H1 (cell line): ENCODE measurements at regions not wholly inside any gene's neighbourhood (a gene's known extent, or its start where the extent isn't known, plus 50 kb on each side); places are given as distances from the start of the nearest gene placed in this dataset.

ENCODE experiments used
- CTCF ChIA-PET: fragments of 300-600 bp; sonication (Branson Sonifier 250); formaldehyde crosslinking; loops from one replicate; lab custom pipeline; 2021; ENCODE audit not compliant: partially characterized antibody; lab: Charles Lee
- POLR2A ChIA-PET: fragments of 300-600 bp; sonication (Branson Sonifier 250); formaldehyde crosslinking; loops from one replicate; lab custom pipeline; 2021; ENCODE audit warnings: inconsistent platforms; ENCODE audit not compliant: partially characterized antibody; lab: Charles Lee
- DNase-seq, 2 experiments: peaks; one replicate each; pipeline versions ENCODE4 v3.0.0 to v3.0.0-alpha.2; 2010 to 2022; ENCODE audit warnings: low spot score in 2 of 2, low read depth in 1 of 2, mixed read lengths in 1 of 2
- FAIRE-seq: peaks from 2 replicates; lab custom pipeline; 2011; peaks lifted over from hg19 to GRCh38; lab: Jason Lieb, UNC
- H2AFZ ChIP-seq: 2 replicates; pipeline ENCODE4 v1.8.1; 2012; ENCODE audit warnings: low read length, inconsistent platforms
- H2AK5ac ChIP-seq: 2 replicates; pipeline ENCODE4 v1.6.1; 2013; ENCODE audit warnings: low read depth, low read length
- H2BK120ac ChIP-seq: replicated peaks from 2 replicates; pipeline ENCODE3; 2013; ENCODE audit warnings: low read depth, low read length, inconsistent platforms
- H2BK12ac ChIP-seq: 2 replicates; pipeline ENCODE4 v1.6.1; 2013; ENCODE audit warnings: low read depth, low read length
- H2BK15ac ChIP-seq: 2 replicates; pipeline ENCODE4 v1.6.1; 2013; ENCODE audit warnings: low read length
- H2BK20ac ChIP-seq: 2 replicates; pipeline ENCODE4 v1.6.1; 2013; ENCODE audit warnings: low read length
- H2BK5ac ChIP-seq: 2 replicates; pipeline ENCODE4 v1.6.1; 2013; ENCODE audit warnings: low read depth, low read length
- H3K14ac ChIP-seq: 2 replicates; pipeline ENCODE4 v1.6.1; 2013; ENCODE audit warnings: inconsistent platforms; ENCODE audit not compliant: insufficient read length
- H3K18ac ChIP-seq: 2 replicates; pipeline ENCODE4 v1.6.1; 2013; ENCODE audit warnings: low read length; ENCODE audit errors: extremely low read depth
- H3K23ac ChIP-seq: 2 replicates; pipeline ENCODE4 v1.6.1; 2013; ENCODE audit warnings: inconsistent platforms; ENCODE audit not compliant: insufficient read length
- H3K23me2 ChIP-seq: 2 replicates; pipeline ENCODE4 v1.6.1; 2013; ENCODE audit warnings: low read depth, low read length
- H3K27ac ChIP-seq: 2 replicates; pipeline ENCODE4 v1.6.1; 2011; ENCODE audit warnings: low read depth, low read length, inconsistent platforms
- H3K27me3 ChIP-seq, 4 experiments: replicated peaks in 1 of 4; 1 replicate in 1 of 4; 2 replicates in 3 of 4; pipeline versions ENCODE4 v1.6.1 to v1.8.1; 2011 to 2013; ENCODE audit warnings: low read length in 3 of 4, mild to moderate bottlenecking in 3 of 4, inconsistent platforms in 2 of 4, mixed read lengths in 2 of 4, moderate library complexity in 1 of 4; ENCODE audit not compliant: control insufficient read depth in 3 of 4, insufficient read depth in 3 of 4; ENCODE audit errors: extremely low read depth in 1 of 4
- H3K36me3 ChIP-seq, 4 experiments: 2 replicates each; pipeline versions ENCODE4 v1.6.1 to v1.8.1; 2011 to 2013; ENCODE audit warnings: mild to moderate bottlenecking in 4 of 4, low read length in 3 of 4, moderate library complexity in 2 of 4, control low read depth in 1 of 4, inconsistent platforms in 1 of 4; ENCODE audit not compliant: insufficient read depth in 4 of 4, control insufficient read depth in 2 of 4
- H3K4ac ChIP-seq: replicated peaks from 2 replicates; pipeline ENCODE3; 2013; ENCODE audit warnings: low read length, low read depth, mixed read lengths, inconsistent platforms; ENCODE audit not compliant: insufficient read length
- H3K4me1 ChIP-seq, 4 experiments: replicated peaks in 1 of 4; 1 replicate in 1 of 4; 2 replicates in 3 of 4; pipeline versions ENCODE4 v1.6.1 to v1.8.1; 2011 to 2013; ENCODE audit warnings: low read length in 3 of 4, inconsistent platforms in 2 of 4, mixed read lengths in 1 of 4; ENCODE audit not compliant: insufficient read depth in 4 of 4, control insufficient read depth in 3 of 4
- H3K4me2 ChIP-seq, 2 experiments: 2 replicates each; pipeline versions ENCODE4 v1.6.1 to v1.8.1; 2011 to 2013; ENCODE audit warnings: low read depth in 2 of 2, low read length in 2 of 2, control low read depth in 1 of 2, inconsistent platforms in 1 of 2, mild to moderate bottlenecking in 1 of 2; ENCODE audit not compliant: insufficient read depth in 1 of 2
- H3K4me3 ChIP-seq, 4 experiments: fragments of 200-600, 300-600 bp in 1 of 4; sonication (generic), shearing (Covaris generic), sonication (Bioruptor Twin) in 1 of 4; 2 replicates each; pipeline versions ENCODE4 v1.5.1 to v1.8.1; 2011 to 2016; ENCODE audit warnings: low read length in 4 of 4, low read depth in 3 of 4, control low read depth in 2 of 4, inconsistent platforms in 2 of 4, mild to moderate bottlenecking in 2 of 4, mixed read lengths in 1 of 4, moderate library complexity in 1 of 4; ENCODE audit not compliant: insufficient read depth in 2 of 4; ENCODE audit errors: extremely low read depth in 1 of 4
- H3K56ac ChIP-seq: replicated peaks from 2 replicates; pipeline ENCODE3; 2013; ENCODE audit warnings: low read depth, mild to moderate bottlenecking, mixed read lengths, low read length, inconsistent platforms; ENCODE audit not compliant: insufficient read length
- H3K79me1 ChIP-seq: 2 replicates; pipeline ENCODE4 v1.6.1; 2013; ENCODE audit warnings: low read depth, low read length, control low read depth
- H3K79me2 ChIP-seq, 2 experiments: 2 replicates each; pipeline versions ENCODE4 v1.6.1 to v1.8.1; 2012 to 2013; ENCODE audit warnings: low read length in 2 of 2, mild to moderate bottlenecking in 2 of 2, inconsistent platforms in 1 of 2; ENCODE audit not compliant: insufficient read depth in 2 of 2, control insufficient read depth in 1 of 2
- H3K9ac ChIP-seq, 4 experiments: replicated peaks in 1 of 4; 1 replicate in 1 of 4; 2 replicates in 3 of 4; pipeline versions ENCODE4 v1.6.1 to v1.8.1; 2011 to 2013; ENCODE audit warnings: low read depth in 3 of 4, low read length in 3 of 4, control low read depth in 2 of 4, mild to moderate bottlenecking in 2 of 4, moderate library complexity in 2 of 4, inconsistent platforms in 1 of 4; ENCODE audit errors: extremely low read depth in 1 of 4
- H3K9me3 ChIP-seq, 2 experiments: 2 replicates each; pipeline versions ENCODE4 v1.6.1 to v1.8.1; 2012 to 2013; ENCODE audit warnings: mild to moderate bottlenecking in 2 of 2, moderate library complexity in 2 of 2, control low read depth in 1 of 2, inconsistent platforms in 1 of 2, low read depth in 1 of 2, low read length in 1 of 2, mixed read lengths in 1 of 2; ENCODE audit not compliant: insufficient read depth in 2 of 2
- H4K20me1 ChIP-seq, 2 experiments: replicated peaks in 1 of 2; 2 replicates each; pipeline versions ENCODE3 to v1.8.1; 2011 to 2013; ENCODE audit warnings: inconsistent platforms in 2 of 2, low read length in 2 of 2, mild to moderate bottlenecking in 1 of 2; ENCODE audit not compliant: insufficient read depth in 2 of 2, control insufficient read depth in 1 of 2
- H4K5ac ChIP-seq: 2 replicates; pipeline ENCODE4 v1.6.1; 2013; ENCODE audit warnings: low read length, low read depth, mixed read lengths, inconsistent platforms; ENCODE audit not compliant: insufficient read length
- H4K8ac ChIP-seq: 2 replicates; pipeline ENCODE4 v1.8.0; 2013; ENCODE audit warnings: mild to moderate bottlenecking, moderate library complexity, low read length, inconsistent platforms; ENCODE audit not compliant: insufficient read depth; ENCODE audit errors: extremely low read depth
- H4K91ac ChIP-seq: replicated peaks from 2 replicates; pipeline ENCODE3; 2013; ENCODE audit warnings: low read length, mixed read lengths, inconsistent platforms; ENCODE audit not compliant: insufficient read length
- WGBS, 2 experiments: shearing (Covaris generic) in 1 of 2; methylation state at CpG; one replicate each; pipeline versions ENCODE4 v1.1.6 to v1.1.7; 2013 to 2015; ENCODE audit warnings: low lambda C conversion rate in 2 of 2, mixed read lengths in 2 of 2, inconsistent platforms in 1 of 2, low coverage in 1 of 2, missing lambda C conversion rate in 1 of 2; ENCODE audit not compliant: insufficient replicate concordance in 2 of 2, insufficient coverage in 1 of 2, insufficient read length in 1 of 2; ENCODE audit errors: extremely low coverage in 1 of 2, missing lambda C conversion rate in 1 of 2; 5-methylcytosine and 5-hydroxymethylcytosine counted together
- TF ChIP-seq, protein P1 (sequence below): IDR thresholded peaks from 2 replicates; pipeline ENCODE4 v1.6.1; 2011; ENCODE audit warnings: low read depth, mild to moderate bottlenecking, low read length; ENCODE audit not compliant: insufficient read depth

- Histone ChIP-seq H2BK15ac (no peak overlapping the region), H3K18ac (no peak overlapping the region), H4K91ac (no peak overlapping the region), H3K27ac (no peak overlapping the region), H3K4me2 (no peak overlapping the region), H2BK20ac (no peak overlapping the region), H3K23ac (no peak overlapping the region), H4K8ac (no peak overlapping the region), H2BK5ac (no peak overlapping the region), H3K79me1 (no peaks in the 10 kb centered on the region), H3K79me2 (no peaks in the 10 kb centered on the region), H3K4ac (no peak overlapping the region), H3K14ac (no peak overlapping the region), H4K5ac (no peak overlapping the region), H3K27me3 (peaks cover 0 to 1% (median 0%) of the 10 kb centered on the region in 4 experiments; a peak in 1 of 7 replicates), H3K36me3 (no peaks in the 10 kb centered on the region), H4K20me1 (no peaks in the 10 kb centered on the region), H2AK5ac (no peak overlapping the region), H3K23me2 (no peaks in the 10 kb centered on the region), H3K4me3 (no peak overlapping the region), H3K56ac (no peak overlapping the region), H2AFZ (0 out of 2 replicates have a peak overlapping the region, but pooled peaks have one; percentile 18), H2BK120ac (no peak overlapping the region), H3K9me3 (no peaks in the 10 kb centered on the region), H2BK12ac (no peak overlapping the region), H3K9ac (no peak overlapping the region), H3K4me1 (no peaks in the 10 kb centered on the region)
- CTCF ChIA-PET, result interaction anchor here (0.8 kb wide), 1 partner anchor 10 kb away, joined by 3 read pairs; no protein-coding TSS in a partner anchor
- FAIRE-seq, result no peak
- DNase-seq, result no peak
- POLR2A ChIA-PET, result no interaction called here
- 92 to 100% methylated on average over 1 to 3 of the region's 3 CpGs for WGBS, 2 experiments
- TF ChIP-seq, protein P1, sequence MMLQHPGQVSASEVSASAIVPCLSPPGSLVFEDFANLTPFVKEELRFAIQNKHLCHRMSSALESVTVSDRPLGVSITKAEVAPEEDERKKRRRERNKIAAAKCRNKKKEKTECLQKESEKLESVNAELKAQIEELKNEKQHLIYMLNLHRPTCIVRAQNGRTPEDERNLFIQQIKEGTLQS, result no peak
Measured at GRCh38 chr13:70932511-70932910, 824.3 kb upstream of the KLHL1 start.
